GM23248 (cell line): ENCODE measurements at regions not wholly inside any gene's neighbourhood (a gene's known extent, or its start where the extent isn't known, plus 50 kb on each side); places are given as distances from the start of the nearest gene placed in this dataset.

Experiments used
- EZH2 ChIP-seq: fragments of 200-600 bp; sonication (generic); IDR thresholded peaks from 2 replicates; pipeline ENCODE4 v1.6.1; 2018; ENCODE audit warnings: antibody characterized with exemption, mild to moderate bottlenecking; ENCODE audit not compliant: insufficient read depth, poor library complexity, severe bottlenecking
- EZH2phosphoT487 ChIP-seq: fragments of 200-600 bp; sonication (generic); IDR thresholded peaks from 2 replicates; pipeline ENCODE4 v1.6.1; 2018; ENCODE audit warnings: antibody characterized with exemption, moderate library complexity, mild to moderate bottlenecking, low read depth; ENCODE audit not compliant: insufficient read depth

GRCh38 chr5:7978114-7978513 lies 109.2 kb downstream of the MTRR start:
- no peak for TF ChIP-seq EZH2
- TF ChIP-seq EZH2phosphoT487, result no peak
